Fibroblast of skin of left biceps (primary cell): ENCODE measurements at regions not wholly inside any gene's neighbourhood (a gene's known extent, or its start where the extent isn't known, plus 50 kb on each side); places are given as distances from the start of the nearest gene placed in this dataset.
"Not testable (repeated sequence)": the region's sequence is repeated elsewhere in the genome, so short reads cannot be mapped to it uniquely, and the experiment has no call there.

Experiments used
- DNase-seq, 2 experiments: peaks; one replicate each; pipeline ENCODE4 v3.0.0-alpha.2; 2013; ENCODE audit warnings: low read depth in 2 of 2

DNA sequence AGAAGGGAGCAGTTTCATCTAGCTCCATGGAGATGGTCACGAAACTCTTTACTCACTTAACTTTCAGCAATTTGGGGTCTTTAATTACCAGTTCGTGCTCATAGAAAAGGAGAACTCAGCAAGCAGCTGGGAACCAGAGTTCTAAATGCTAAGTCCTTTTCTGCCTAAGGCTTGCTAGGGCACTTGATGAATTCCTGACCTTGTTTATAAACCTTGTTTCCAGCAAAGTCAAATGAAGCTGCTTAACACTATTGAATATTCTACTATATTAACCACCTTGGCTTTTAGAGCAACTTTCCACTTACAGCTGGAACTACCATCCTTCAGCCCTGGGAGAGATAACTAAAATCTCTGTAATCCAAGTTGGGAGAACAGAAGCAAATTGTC is 79.5 kb upstream of the TSC22D2 start:
- DNase-seq: no peak

DNA sequence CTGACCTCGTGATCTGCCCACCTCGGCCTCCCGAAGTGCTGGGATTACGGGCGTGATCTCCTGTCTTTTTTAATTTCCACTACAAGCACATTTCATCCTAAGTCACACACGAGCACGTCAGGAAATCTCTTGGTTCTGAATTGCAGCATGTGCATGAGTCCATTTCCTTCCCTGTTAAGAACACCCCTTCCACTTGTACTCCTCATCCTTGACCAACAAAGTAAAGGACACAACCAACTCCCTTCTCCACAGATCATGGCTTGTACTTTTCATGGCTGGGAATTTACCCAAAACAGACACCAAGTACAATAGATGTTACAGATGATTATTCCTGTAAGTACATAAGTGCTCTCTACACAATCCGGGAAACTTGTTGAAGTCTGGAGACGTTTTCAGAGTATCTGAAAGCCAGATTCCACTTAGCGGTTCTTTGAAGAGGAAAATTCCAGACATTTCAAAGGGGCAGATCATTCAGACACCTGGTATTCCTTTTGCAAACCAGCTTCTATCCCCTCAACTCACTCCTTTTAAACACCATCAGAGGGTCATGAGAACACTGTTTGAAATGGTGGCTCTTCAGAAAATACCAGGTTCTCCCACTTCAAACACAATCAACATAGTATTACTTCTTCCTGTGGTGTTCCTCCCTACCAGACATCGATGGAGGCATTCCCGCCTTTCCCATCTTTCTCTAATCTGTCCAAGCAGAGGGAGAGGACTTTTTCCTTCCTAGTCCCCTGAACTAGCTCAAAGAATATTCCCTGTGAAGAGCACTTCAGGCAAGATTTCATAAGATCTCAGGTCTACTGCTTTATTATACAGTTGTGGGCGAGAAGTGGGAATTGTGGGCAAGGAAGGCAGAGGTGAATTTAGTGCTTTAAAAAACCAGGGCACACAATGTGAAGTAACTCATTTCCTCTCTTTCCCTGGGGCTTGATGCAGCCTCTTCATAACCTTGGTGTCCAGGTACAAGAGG is 80.1 kb upstream of the TSC22D2 start:
- DNase-seq: no peak

DNA sequence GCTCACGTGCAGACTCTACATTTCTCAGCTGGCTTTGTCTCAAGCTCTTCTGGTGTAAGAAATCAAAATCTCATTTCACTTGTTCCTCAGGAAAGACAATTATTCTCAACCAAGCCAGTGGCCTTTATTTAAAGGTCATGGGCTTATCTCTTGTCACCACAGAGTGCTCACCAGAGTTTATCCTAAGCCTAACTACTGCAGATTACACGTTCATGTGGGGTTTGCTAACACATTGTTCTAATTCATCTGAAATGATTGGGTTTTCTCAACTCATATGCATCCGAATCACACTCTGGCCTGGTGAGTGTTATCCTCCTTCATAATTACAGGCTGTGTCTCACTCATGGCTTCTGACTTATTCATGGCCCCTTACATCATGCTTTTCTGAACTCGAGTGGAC is 83.3 kb upstream of the TSC22D2 start:
- no peak for DNase-seq

DNA sequence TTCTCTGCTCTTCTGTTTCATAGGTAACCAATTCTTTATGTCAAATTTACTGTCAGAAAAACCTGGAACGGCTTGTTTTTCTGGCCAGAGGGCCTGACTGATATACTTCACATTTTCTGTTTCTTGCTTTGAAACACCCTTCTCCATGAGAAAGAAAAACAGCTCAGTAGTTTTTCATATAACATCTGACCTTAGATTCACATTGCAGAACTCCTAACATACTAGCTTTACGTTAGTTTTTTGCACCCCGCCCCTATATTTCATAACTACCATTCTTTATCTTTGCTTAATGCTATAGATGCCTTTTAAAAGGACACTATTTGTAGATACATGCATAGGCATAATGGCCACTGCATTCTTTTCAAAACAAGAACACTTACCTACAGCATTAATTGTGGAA is 83.9 kb upstream of the TSC22D2 start:
- no peak for DNase-seq

DNA sequence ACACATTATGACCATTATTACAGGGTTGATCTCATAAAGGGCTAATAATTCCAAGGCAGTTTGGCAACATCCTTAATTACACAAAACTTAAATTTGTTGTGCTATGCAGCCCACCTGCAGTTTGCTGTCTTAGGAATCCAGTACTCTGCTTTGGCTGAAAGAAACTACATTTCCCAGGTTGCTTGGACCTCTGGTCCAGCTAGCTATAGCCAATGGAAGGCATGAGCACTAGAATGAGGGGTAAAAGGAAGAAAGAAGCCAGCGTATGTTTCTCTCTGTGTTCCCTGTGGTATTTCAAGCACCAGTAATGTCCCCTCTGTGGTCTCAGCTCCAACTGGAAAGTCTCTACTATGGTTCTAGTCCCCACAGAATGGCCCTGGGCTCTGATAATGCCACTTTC is 84.3 kb upstream of the TSC22D2 start:
- DNase-seq: no peak

DNA sequence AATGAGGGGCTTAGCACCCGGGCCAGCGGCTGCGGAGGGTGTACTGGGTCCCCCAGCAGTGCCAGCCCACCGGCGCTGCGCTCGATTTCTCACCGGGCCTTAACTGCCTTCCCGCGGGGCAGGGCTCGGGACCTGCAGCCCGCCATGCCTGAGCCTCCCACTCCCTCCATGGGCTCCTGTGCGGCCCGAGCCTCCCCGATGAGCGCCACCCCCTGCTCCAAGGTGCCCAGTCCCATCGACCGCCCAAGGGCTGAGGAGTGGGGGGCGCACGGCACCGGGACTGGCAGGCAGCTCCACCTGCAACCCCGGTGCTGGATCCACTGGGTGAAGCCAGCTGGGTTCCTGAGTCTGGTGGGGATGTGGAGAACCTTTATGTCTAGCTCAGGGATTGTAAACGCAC is 85.0 kb upstream of the TSC22D2 start:
- not testable (repeated sequence) for DNase-seq

DNA sequence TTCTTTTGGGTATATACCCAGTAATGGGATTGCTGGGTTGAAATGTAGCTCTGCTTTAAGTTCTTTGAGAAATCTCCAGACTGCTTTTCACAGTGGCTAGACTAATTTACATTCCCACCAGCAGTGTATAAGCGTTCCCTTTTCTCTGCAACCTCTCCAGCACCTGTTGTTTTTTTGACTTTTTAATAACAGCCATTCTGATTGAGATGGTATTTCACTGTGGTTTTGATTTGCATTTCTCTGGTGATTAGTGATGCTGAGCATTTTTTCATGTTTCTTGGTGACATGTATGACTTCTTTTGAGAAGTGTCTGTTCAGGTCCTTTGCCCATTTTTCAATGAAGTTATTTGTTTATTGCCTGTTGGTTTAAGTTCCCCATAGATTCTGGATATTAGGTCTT is 87.1 kb upstream of the TSC22D2 start:
- DNase-seq: not testable (repeated sequence)

DNA sequence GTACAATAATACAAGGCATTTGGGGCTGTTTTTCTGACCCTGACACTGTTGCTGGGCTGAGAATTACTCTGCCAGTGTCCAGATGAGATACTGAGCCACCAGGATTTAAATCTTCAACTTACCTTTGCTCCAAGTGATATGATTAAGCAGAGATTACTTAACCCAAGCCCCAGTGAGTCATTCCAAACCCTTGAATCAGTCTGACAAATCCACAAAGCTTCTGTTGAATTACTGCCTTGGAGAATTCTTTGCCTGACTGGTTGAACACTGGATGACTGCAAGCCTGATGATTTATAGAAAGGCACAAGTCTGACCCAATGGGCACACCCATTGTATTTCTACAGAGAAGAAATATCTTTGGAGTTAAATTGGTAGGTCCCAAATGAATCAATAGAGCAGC is 88.2 kb upstream of the TSC22D2 start:
- DNase-seq: peak; percentile 87

DNA sequence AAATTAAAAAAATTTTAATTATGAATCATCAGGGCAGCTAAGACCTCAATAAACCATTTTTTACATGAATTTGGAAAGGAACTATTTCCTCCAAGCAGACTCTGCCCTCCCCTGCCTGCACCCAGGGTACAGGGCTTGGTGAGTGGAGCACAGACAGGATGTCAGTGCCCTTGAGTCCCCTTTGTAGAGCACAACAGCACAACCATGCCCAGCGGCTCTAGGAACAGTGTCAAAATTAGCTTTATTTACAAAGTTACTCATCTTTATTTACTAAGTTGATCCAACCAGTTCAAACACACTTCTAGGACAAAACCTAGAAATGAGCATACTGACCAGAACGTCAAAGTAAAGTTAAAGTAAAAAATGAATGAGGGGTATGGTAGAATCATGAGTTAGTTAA is 90.6 kb upstream of the TSC22D2 start:
- no peak for DNase-seq

DNA sequence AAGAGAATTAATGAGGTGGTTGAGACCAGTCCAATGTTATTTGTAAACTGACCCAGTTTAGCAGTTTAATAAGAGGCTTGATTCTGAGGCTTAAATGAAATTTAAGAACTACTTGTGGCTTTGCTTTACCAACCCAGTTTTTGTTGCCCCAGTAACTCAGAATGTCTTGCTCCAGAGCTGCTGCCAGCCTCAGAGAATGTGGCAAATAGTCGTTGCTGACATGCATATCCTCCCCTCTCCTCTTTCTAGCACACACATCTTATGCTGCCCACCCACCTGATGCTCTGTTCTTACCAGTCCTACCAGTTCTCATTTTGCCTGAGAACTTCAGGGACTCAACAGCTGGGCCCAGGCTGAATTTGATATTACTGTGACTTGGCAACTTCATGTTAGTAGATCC is 92.4 kb upstream of the TSC22D2 start:
- no peak for DNase-seq

DNA sequence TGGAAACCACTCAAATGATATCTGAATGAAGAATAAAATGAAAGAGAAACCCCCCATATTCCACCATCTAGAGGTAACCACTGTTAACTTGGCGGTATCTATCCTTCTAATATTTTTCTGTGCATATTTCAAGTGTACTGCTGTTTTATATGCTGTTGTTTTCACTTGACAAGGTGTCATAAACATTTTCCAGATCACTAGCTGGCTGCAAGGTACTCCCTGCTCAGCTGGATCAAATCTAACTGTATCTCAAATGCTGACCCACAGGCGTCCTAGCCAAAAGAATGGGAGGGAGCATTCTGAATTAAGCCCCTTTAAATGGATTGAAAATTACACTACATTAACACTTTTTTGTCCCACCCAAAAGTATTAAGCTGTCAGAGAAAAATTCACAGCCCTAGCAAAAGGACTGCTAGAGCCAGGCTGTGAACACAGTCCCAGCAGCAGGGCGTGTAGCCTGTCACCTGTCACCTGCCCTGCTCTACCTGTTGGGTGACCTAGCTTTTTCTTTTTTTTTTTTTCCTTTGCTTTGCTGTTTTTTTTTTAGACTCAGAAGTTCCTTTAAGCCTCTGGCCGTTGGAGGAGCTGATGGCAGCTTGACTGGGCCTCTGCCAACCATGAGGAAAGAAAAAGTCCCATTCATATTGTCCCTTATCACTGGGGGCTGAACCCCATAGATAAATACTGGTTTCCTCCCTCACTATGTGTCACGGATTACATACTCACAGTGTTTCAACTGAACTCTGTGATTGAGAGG is 93.7 kb upstream of the TSC22D2 start:
- DNase-seq: no peak

DNA sequence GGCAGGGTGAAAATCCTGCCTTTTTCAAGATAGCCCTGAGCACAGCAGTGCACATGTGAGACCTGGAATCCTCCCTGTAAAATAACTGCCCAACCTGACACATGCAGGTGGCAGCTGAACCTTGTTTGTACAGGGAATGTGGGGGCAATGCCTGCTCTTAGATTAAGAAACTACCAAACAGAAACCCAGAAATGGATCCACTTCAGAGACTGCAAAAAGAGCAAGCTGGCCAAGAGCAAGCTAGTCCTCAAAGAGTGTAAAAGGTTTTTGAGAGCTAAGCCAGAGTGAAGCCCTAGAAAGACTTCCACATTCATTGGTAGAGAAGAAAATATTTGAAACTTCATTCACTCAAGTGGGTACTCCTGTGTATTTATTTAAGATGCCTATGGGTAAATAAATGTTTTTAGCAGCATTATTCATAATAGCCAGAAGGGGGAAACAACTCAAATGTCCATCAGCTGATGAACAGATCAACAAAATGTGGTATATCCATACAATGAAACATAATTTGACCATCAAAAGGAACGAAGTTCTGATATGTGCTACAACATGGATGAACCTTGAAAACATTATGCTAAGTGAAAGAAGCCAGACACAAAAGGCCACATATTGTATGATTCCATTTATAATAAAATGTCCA is 96.0 kb upstream of the TSC22D2 start:
- no peak for DNase-seq

DNA sequence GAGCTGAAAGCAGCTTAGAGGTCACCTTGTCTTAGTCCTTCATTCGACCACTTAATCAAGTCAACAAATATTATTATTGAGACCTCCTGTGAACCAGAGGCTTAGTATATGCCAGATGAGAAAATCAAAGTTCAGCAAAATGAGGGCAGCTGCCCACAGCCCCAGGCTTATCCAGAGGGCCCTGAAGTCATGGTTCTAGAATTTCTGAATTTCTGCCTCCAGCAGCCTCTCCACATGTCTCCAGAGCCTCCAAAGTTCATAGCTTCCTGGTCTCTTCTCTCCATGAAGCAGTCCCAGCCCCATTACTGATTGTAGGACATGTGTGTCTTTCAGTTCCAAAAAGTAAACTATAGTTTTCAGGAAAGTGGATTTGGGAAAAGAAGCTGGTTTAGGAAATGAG is 96.9 kb upstream of the TSC22D2 start:
- no peak for DNase-seq

DNA sequence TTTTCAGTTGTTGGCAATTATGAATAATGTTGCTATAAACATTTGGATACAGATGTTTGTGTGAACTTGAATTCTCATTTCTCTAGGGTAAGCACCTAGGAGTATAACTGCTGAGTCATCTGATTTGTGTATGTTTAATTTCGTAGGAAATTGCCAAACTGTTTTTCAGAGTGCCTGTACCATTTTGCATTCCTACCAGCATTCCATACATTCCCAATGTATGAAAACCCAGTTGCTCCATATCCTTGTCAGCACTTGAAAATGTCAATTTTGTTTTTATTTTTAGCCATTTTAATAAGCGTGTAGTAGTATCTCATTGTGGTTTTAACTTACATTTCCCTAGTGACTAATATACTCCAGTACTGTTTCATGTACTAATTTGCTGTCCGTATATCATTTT is 98.5 kb upstream of the TSC22D2 start:
- peak; percentile 71 to 80 for DNase-seq

DNA sequence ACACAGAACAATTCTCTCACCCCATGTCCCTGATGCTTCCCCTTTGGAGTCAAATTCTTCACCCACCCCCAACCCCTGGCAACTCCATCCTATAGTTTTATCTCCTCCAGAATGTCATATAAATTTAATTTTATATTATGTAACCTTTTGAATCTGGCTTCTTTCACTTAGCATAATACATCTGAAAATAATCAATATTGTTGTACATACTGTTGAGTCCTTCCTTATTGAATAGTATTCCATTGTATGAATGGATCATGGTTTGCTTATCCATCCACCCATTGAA is 98.9 kb upstream of the TSC22D2 start:
- DNase-seq: no peak

DNA sequence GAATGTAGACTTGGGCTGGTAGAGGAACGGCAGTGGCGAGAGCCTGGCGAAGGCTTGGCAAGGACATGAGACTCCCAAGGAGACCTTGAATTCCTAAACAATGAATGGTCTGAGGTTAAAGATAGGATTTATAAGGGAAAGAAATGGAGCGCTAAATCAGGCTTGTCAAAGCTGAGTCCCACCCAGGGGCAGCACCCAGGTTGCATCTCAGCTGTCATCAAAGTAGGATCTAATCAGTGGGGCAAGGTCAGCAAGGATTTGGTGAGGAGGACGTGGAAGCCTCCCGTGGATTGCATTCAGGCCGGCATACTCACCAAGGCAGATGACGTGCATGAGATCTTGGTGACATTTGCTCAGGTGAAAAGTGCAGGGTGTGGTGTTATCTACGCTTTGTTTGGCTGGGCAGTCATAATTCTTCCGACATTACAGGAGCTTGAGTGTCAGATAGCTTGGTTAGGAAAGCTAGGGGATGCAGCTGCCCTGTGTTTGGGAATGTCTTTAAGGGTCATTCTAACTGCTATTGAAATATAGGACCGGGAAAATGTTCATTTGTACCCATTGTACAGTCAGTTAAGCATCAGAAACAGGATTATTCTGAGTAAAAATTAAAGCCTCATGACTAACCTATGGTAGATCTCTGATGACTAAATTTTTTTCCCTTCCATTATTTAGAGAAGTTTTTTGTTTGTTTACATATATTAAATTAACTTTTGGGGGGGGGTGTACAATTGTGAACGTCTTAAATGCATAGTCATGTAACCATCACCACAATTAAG is 99.4 kb upstream of the TSC22D2 start:
- DNase-seq: no peak

DNA sequence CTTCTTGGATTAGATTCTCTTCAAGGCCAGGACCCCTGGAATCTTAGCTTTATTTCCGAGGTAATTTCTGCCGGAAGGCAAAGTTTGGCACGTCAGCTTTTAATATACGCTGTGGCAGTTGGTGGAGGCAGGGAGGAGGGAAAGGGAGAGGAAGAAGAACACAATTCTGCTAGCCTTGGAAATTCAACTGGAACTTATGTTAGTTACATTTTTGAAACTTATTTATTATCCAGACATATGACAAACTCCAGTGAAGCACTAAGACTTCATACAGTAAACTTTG is 100.1 kb upstream of the TSC22D2 start:
- DNase-seq: no peak

DNA sequence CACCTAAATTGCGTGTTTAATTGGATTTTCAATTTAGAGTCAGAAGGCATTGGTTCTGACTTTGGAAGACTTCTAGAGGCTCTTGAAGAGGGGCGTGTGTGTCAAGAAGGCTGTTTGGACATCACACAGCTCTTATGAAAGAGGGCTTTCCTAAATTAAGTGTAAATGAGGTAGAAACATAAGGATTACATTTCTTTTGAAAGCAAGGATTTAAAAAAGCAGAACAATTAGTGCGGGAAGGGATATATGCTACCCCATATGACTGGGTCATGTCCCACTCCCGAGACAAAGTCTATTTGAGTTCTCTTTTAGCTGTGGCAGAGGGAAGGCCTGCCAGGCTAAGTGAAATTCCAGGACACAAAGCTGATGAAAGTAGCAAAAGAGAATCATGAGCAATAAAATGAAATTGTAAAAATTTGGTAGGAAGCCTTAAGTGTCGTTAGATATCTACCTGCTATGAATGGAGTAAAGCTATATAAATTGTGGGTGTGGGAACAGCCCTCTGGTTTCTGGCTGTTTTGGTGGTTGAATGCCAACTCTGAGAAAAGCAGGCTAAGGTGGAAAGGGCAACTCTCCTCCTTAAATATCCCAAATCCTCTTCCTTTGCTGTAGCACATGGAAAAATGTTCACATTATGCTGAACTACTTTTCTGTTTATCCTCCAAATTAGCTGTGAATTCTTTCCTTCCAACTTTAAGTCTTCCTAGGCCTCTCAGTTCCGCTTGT is 100.6 kb upstream of the TSC22D2 start:
- no peak for DNase-seq

DNA sequence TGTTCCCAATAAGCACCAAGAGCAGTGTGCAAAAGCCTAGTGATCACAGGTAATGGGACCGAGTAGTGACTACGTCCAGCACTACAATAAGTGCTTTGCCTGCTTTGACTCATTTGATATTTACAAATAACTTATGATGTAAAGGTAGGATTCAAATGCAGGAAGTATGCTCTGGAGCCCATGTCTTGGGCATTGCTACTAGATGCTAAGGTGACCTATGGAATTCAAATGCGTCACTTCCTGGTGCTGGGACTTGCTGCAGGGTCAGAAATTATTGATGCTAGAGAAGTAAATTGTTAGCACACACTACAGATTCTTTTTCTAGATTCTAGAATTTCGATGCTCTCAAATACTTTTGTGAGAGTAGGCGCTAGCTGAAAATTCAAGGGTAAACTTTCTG is 101.2 kb upstream of the TSC22D2 start:
- DNase-seq: no peak

DNA sequence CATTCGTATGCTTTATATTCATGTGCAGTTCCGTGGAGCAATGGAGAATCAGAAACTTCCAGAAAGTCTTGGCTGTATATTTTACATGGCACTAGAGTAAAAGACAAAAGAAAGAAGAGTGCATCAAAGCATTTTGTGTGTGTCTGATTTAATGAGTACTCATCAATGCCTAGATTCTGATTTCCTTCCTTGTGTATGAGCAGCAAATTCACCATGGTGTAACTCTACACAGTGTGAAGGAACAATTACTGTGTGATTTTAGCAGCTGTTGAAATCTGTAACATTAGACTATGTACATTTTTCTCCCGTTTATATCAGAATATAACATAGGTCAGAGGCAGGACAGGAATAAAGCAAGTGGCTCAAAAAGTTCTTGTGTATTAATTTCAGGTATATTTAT is 102.0 kb upstream of the TSC22D2 start:
- DNase-seq: no peak

DNA sequence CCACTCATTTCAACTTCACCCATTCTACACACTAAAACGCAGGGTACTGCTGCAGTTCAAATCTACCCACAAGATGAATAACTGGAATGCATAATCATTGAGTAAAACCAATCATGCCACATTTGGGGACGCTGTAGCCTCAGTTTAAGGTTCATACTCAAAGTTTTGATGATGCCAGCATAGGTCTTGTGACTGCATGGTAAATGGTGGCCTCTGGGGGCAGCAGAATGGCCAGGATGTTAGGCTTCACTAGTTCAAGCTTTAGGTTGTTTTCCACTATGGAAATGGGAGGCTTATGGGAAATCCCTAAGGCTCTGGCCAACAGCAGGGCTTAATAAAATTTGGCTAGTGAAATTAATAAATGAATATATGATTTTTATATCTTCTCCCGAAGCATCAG is 104.3 kb upstream of the TSC22D2 start:
- DNase-seq: no peak

DNA sequence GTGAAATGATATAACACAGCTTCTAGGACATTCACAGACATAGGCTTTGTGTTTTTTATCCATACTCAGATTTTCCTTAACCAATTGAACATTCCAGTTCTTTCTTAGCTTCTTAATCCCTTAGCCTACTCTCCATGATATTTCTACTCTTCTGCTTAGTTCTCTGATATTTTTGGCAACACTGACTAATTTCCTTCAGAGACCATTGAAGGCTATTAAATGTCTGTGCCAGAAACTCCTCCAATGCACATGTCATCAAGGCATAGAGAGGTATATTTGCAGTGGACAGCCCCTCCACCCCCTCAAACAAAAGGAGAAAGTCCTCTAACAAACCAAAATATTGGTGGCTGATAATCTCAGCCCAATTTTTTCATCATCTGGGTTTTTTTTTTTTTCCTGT is 105.9 kb upstream of the TSC22D2 start:
- DNase-seq: no peak
